Stimulated activated naive CD8-positive, alpha-beta T cell treated with anti-CD3 and anti-CD28 coated beads, Interleukin-15, Interleukin-2, amounts not matched to agents 100 ng/mL and 50 ng/mL, for 24 hours (primary cell): ENCODE measurements at regions not wholly inside any gene's neighbourhood (a gene's known extent, or its start where the extent isn't known, plus 50 kb on each side); places are given as distances from the start of the nearest gene placed in this dataset.

Source experiments
- H3K27ac Mint-ChIP-seq: one replicate; pipeline ENCODE4 v1.8.0; 2021; ENCODE audit warnings: mild to moderate bottlenecking, mixed read lengths
- H3K27me3 Mint-ChIP-seq: one replicate; pipeline ENCODE4 v1.8.0; 2021; ENCODE audit warnings: mixed read lengths
- H3K36me3 Mint-ChIP-seq: one replicate; pipeline ENCODE4 v1.8.0; 2021; ENCODE audit warnings: low read depth, mixed read lengths
- H3K4me1 Mint-ChIP-seq: one replicate; pipeline ENCODE4 v1.8.0; 2021; ENCODE audit warnings: low read depth, mixed read lengths
- H3K4me3 Mint-ChIP-seq: one replicate; pipeline ENCODE4 v1.8.0; 2021; ENCODE audit warnings: mild to moderate bottlenecking, mixed read lengths
- H3K9me3 Mint-ChIP-seq: one replicate; pipeline ENCODE4 v1.8.0; 2021; ENCODE audit warnings: mixed read lengths

GRCh38 chrX:149298111-149298510 lies 207.0 kb downstream of the IDS start:
- H3K27me3 Mint-ChIP-seq, result no peaks in the 10 kb centered on the region
- H3K9me3 Mint-ChIP-seq, result no peaks in the 10 kb centered on the region
- no peak overlapping the region for H3K27ac Mint-ChIP-seq
- H3K4me1 Mint-ChIP-seq, result no peaks in the 10 kb centered on the region
- H3K4me3 Mint-ChIP-seq, result no peak overlapping the region
- H3K36me3 Mint-ChIP-seq, result no peaks in the 10 kb centered on the region

GRCh38 chrX:149296092-149296491 lies 209.0 kb downstream of the IDS start:
- Mint-ChIP-seq H3K4me3 (no peak overlapping the region), H3K9me3 (no peaks in the 10 kb centered on the region), H3K27me3 (no peaks in the 10 kb centered on the region), H3K4me1 (no peaks in the 10 kb centered on the region), H3K36me3 (no peaks in the 10 kb centered on the region), H3K27ac (no peak overlapping the region)

- H3K27me3 Mint-ChIP-seq, result no peaks in the 10 kb centered on the region
- no peaks in the 10 kb centered on the region for H3K9me3 Mint-ChIP-seq
- H3K36me3 Mint-ChIP-seq, result no peaks in the 10 kb centered on the region
- H3K27ac Mint-ChIP-seq, result no peak overlapping the region
- peaks cover 31% of the 10 kb centered on the region for H3K4me1 Mint-ChIP-seq
- H3K4me3 Mint-ChIP-seq, result no peak overlapping the region
These were observed 218.2 kb downstream of the IDS start for GRCh38 chrX:149286940-149287349.

GRCh38 chrX:149284616-149285015 lies 220.5 kb downstream of the IDS start:
- peaks cover 31% of the 10 kb centered on the region for H3K4me1 Mint-ChIP-seq
- H3K4me3 Mint-ChIP-seq, result peak overlapping the region; percentile 33
- no peaks in the 10 kb centered on the region for H3K36me3 Mint-ChIP-seq
- no peaks in the 10 kb centered on the region for H3K9me3 Mint-ChIP-seq
- H3K27ac Mint-ChIP-seq, result peak overlapping the region; percentile 91
- no peaks in the 10 kb centered on the region for H3K27me3 Mint-ChIP-seq

- peak overlapping the region; percentile 91 for H3K27ac Mint-ChIP-seq
- no peaks in the 10 kb centered on the region for H3K9me3 Mint-ChIP-seq
- H3K4me3 Mint-ChIP-seq, result no peak overlapping the region
- no peaks in the 10 kb centered on the region for H3K27me3 Mint-ChIP-seq
- H3K36me3 Mint-ChIP-seq, result no peaks in the 10 kb centered on the region
- peaks cover 31% of the 10 kb centered on the region for H3K4me1 Mint-ChIP-seq
These were observed 221.3 kb downstream of the IDS start for GRCh38 chrX:149283853-149284252.

GRCh38 chrX:149282909-149283308 lies 222.2 kb downstream of the IDS start:
- peaks cover 31% of the 10 kb centered on the region for H3K4me1 Mint-ChIP-seq
- H3K27ac Mint-ChIP-seq, result peak overlapping the region; percentile 52
- no peaks in the 10 kb centered on the region for H3K36me3 Mint-ChIP-seq
- no peaks in the 10 kb centered on the region for H3K9me3 Mint-ChIP-seq
- H3K27me3 Mint-ChIP-seq, result peaks cover 4% of the 10 kb centered on the region
- H3K4me3 Mint-ChIP-seq, result no peak overlapping the region

GRCh38 chrX:149280011-149280410 lies 225.1 kb downstream of the IDS start:
- no peak overlapping the region for H3K4me3 Mint-ChIP-seq
- no peak overlapping the region for H3K27ac Mint-ChIP-seq
- no peaks in the 10 kb centered on the region for H3K36me3 Mint-ChIP-seq
- peaks cover 23% of the 10 kb centered on the region for H3K4me1 Mint-ChIP-seq
- H3K27me3 Mint-ChIP-seq, result peaks cover 4% of the 10 kb centered on the region
- no peaks in the 10 kb centered on the region for H3K9me3 Mint-ChIP-seq

GRCh38 chrX:149275836-149276235 lies 229.3 kb downstream of the IDS start:
- Mint-ChIP-seq H3K27ac (no peak overlapping the region), H3K4me1 (no peaks in the 10 kb centered on the region), H3K27me3 (peaks cover 14% of the 10 kb centered on the region), H3K9me3 (no peaks in the 10 kb centered on the region), H3K36me3 (no peaks in the 10 kb centered on the region), H3K4me3 (no peak overlapping the region)

- Mint-ChIP-seq H3K4me3 (no peak overlapping the region), H3K4me1 (no peaks in the 10 kb centered on the region), H3K27ac (no peak overlapping the region), H3K9me3 (no peaks in the 10 kb centered on the region), H3K36me3 (no peaks in the 10 kb centered on the region), H3K27me3 (peaks cover 14% of the 10 kb centered on the region)
These were observed 230.5 kb downstream of the IDS start for GRCh38 chrX:149274516-149275105.

- Mint-ChIP-seq H3K4me3 (no peak overlapping the region), H3K27ac (no peak overlapping the region), H3K4me1 (peaks cover 5% of the 10 kb centered on the region), H3K9me3 (no peaks in the 10 kb centered on the region), H3K27me3 (peaks cover 11% of the 10 kb centered on the region), H3K36me3 (no peaks in the 10 kb centered on the region)
These were observed 232.2 kb downstream of the IDS start for GRCh38 chrX:149272690-149273463.

- H3K36me3 Mint-ChIP-seq, result no peaks in the 10 kb centered on the region
- peak overlapping the region; percentile 66 for H3K27ac Mint-ChIP-seq
- H3K27me3 Mint-ChIP-seq, result peaks cover 9% of the 10 kb centered on the region
- H3K9me3 Mint-ChIP-seq, result peaks cover 5% of the 10 kb centered on the region
- no peak overlapping the region for H3K4me3 Mint-ChIP-seq
- H3K4me1 Mint-ChIP-seq, result peaks cover 11% of the 10 kb centered on the region
These were observed 237.0 kb downstream of the IDS start for GRCh38 chrX:149267878-149268813.

GRCh38 chrX:149262086-149262485 lies 243.0 kb downstream of the IDS start:
- H3K4me3 Mint-ChIP-seq, result no peak overlapping the region

GRCh38 chrX:149259241-149259640 lies 245.9 kb downstream of the IDS start:
- no peaks in the 10 kb centered on the region for H3K4me1 Mint-ChIP-seq
- H3K27me3 Mint-ChIP-seq, result peaks cover 9% of the 10 kb centered on the region
- no peaks in the 10 kb centered on the region for H3K9me3 Mint-ChIP-seq
- no peak overlapping the region for H3K4me3 Mint-ChIP-seq
- H3K36me3 Mint-ChIP-seq, result no peaks in the 10 kb centered on the region
- H3K27ac Mint-ChIP-seq, result no peak overlapping the region

More at GRCh38 chrX:149262086-149262485, 243.0 kb downstream of the IDS start:
- H3K9me3 Mint-ChIP-seq, result peaks cover 5% of the 10 kb centered on the region
- H3K36me3 Mint-ChIP-seq, result no peaks in the 10 kb centered on the region
- H3K27ac Mint-ChIP-seq, result no peak overlapping the region
- peaks cover 9% of the 10 kb centered on the region for H3K27me3 Mint-ChIP-seq
- no peaks in the 10 kb centered on the region for H3K4me1 Mint-ChIP-seq

GRCh38 chrX:149255860-149256259 lies 249.2 kb downstream of the IDS start:
- Mint-ChIP-seq H3K4me3 (no peak overlapping the region), H3K36me3 (no peaks in the 10 kb centered on the region), H3K9me3 (no peaks in the 10 kb centered on the region), H3K4me1 (no peaks in the 10 kb centered on the region), H3K27me3 (peaks cover 4% of the 10 kb centered on the region), H3K27ac (no peak overlapping the region)

GRCh38 chrX:149248073-149248625 lies 257.0 kb downstream of the IDS start:
- Mint-ChIP-seq H3K27me3 (peaks cover 4% of the 10 kb centered on the region), H3K4me1 (peaks cover 5% of the 10 kb centered on the region), H3K4me3 (no peak overlapping the region), H3K9me3 (no peaks in the 10 kb centered on the region), H3K36me3 (no peaks in the 10 kb centered on the region), H3K27ac (no peak overlapping the region)
